ENCODE measurements at regions not wholly inside any gene's neighbourhood (a gene's known extent, or its start where the extent isn't known, plus 50 kb on each side); places are given as distances from the start of the nearest gene placed in this dataset.
"Not testable (repeated sequence)": the region's sequence is repeated elsewhere in the genome, so short reads cannot be mapped to it uniquely, and the experiment has no call there.

- POLR2A ChIA-PET; H3K27ac ChIP-seq (ENCODE audit: control insufficient read depth, insufficient read depth); intact Hi-C loops (cut with micrococcal nuclease; ENCODE audit: unreplicated experiment); RAD21 ChIA-PET (ENCODE audit: unreplicated experiment); H3K36me3 ChIP-seq (ENCODE audit: control insufficient read depth in 2 of 2, insufficient read depth in 2 of 2, low read length in 1 of 2); DNase-seq (ENCODE audit: low read depth, low spot score); H3K9me3 ChIP-seq (replicated peaks; ENCODE audit: control insufficient read depth, insufficient read depth, low read length); BruUV-seq (replicated peaks); H3K4me3 ChIP-seq; H3K4me1 ChIP-seq (ENCODE audit: control insufficient read depth, insufficient read depth, low read length); in situ Hi-C loops (cut with MboI); SMC1A ChIA-PET (ENCODE audit: uncharacterized antibody, unreplicated experiment); H2AFZ ChIP-seq (ENCODE audit: control insufficient read depth, low read depth, low read length); H4K20me1 ChIP-seq (ENCODE audit: control insufficient read depth, insufficient read depth); H3K4me2 ChIP-seq (ENCODE audit: control insufficient read depth, insufficient read depth); H3K27me3 ChIP-seq (replicated peaks in 1 of 2; ENCODE audit: control insufficient read depth in 2 of 2, insufficient read depth in 2 of 2, low read length in 1 of 2); H3K79me2 ChIP-seq (ENCODE audit: control insufficient read depth, insufficient read depth, low read length); CTCF ChIA-PET; H3K9ac ChIP-seq (ENCODE audit: control insufficient read depth, insufficient read depth, low read length): not testable (repeated sequence)
- FAIRE-seq: peak; percentile 98
- ATAC-seq: peak; percentile 94
- TF ChIP-seq CTCF (IDR thresholded peaks at IDR 0.05 in 2 of 3, conservative IDR thresholded peaks at IDR 0.05 in 1 of 3; ENCODE audit: control insufficient read depth in 2 of 3, extremely low read depth in 1 of 3, insufficient read depth in 1 of 3, low read depth in 3 of 3, low read length in 3 of 3): 0 out of 6 replicates have a peak, but pooled peaks of 1 of the 3 experiments have one; percentile 9
- under 1% methylated on average over 6 of the region's 9 CpGs for WGBS (ENCODE audit: insufficient coverage, insufficient replicate concordance, low lambda C conversion rate, missing lambda C conversion rate)
Measured at GRCh38 chr2:90021234-90021633, 1329.8 kb downstream of the RPIA start.

- intact Hi-C loops (cut with micrococcal nuclease; ENCODE audit: unreplicated experiment); DNase-seq (ENCODE audit: low read depth, low spot score); H4K20me1 ChIP-seq (ENCODE audit: control insufficient read depth, insufficient read depth); H3K36me3 ChIP-seq (ENCODE audit: control insufficient read depth in 2 of 2, insufficient read depth in 2 of 2, low read length in 1 of 2); RAD21 ChIA-PET (ENCODE audit: unreplicated experiment); SMC1A ChIA-PET (ENCODE audit: uncharacterized antibody, unreplicated experiment); H3K27me3 ChIP-seq (replicated peaks in 1 of 2; ENCODE audit: control insufficient read depth in 2 of 2, insufficient read depth in 2 of 2, low read length in 1 of 2); CTCF ChIA-PET; H3K9ac ChIP-seq (ENCODE audit: control insufficient read depth, insufficient read depth, low read length); in situ Hi-C loops (cut with MboI); H3K4me3 ChIP-seq; H2AFZ ChIP-seq (ENCODE audit: control insufficient read depth, low read depth, low read length); H3K79me2 ChIP-seq (ENCODE audit: control insufficient read depth, insufficient read depth, low read length); BruUV-seq (replicated peaks); H3K4me1 ChIP-seq (ENCODE audit: control insufficient read depth, insufficient read depth, low read length); H3K27ac ChIP-seq (ENCODE audit: control insufficient read depth, insufficient read depth); H3K4me2 ChIP-seq (ENCODE audit: control insufficient read depth, insufficient read depth); H3K9me3 ChIP-seq (replicated peaks; ENCODE audit: control insufficient read depth, insufficient read depth, low read length); POLR2A ChIA-PET: not testable (repeated sequence)
- WGBS (ENCODE audit: insufficient coverage, insufficient replicate concordance, low lambda C conversion rate, missing lambda C conversion rate): 69% methylated on average over 3 of the region's 3 CpGs
- FAIRE-seq: peak; percentile 87
- peak; percentile 66 for ATAC-seq
- peak in 1 of 3 experiments; percentile 7; a peak in 1 of 6 replicates for TF ChIP-seq CTCF (IDR thresholded peaks at IDR 0.05 in 2 of 3, conservative IDR thresholded peaks at IDR 0.05 in 1 of 3; ENCODE audit: control insufficient read depth in 2 of 3, extremely low read depth in 1 of 3, insufficient read depth in 1 of 3, low read depth in 3 of 3, low read length in 3 of 3)
Measured at GRCh38 chr2:90027231-90027643, 1335.8 kb downstream of the RPIA start.

GRCh38 chr2:90028381-90029079 lies 1337.1 kb downstream of the RPIA start:
- DNase-seq (ENCODE audit: low read depth, low spot score); H3K79me2 ChIP-seq (ENCODE audit: control insufficient read depth, insufficient read depth, low read length); H3K4me2 ChIP-seq (ENCODE audit: control insufficient read depth, insufficient read depth); H3K4me1 ChIP-seq (ENCODE audit: control insufficient read depth, insufficient read depth, low read length); CTCF ChIA-PET; H3K4me3 ChIP-seq; H3K27ac ChIP-seq (ENCODE audit: control insufficient read depth, insufficient read depth); H3K9me3 ChIP-seq (replicated peaks; ENCODE audit: control insufficient read depth, insufficient read depth, low read length); H3K9ac ChIP-seq (ENCODE audit: control insufficient read depth, insufficient read depth, low read length); H4K20me1 ChIP-seq (ENCODE audit: control insufficient read depth, insufficient read depth); ATAC-seq; H3K36me3 ChIP-seq (ENCODE audit: control insufficient read depth in 2 of 2, insufficient read depth in 2 of 2, low read length in 1 of 2); FAIRE-seq; intact Hi-C loops (cut with micrococcal nuclease; ENCODE audit: unreplicated experiment); BruUV-seq (replicated peaks); H2AFZ ChIP-seq (ENCODE audit: control insufficient read depth, low read depth, low read length); SMC1A ChIA-PET (ENCODE audit: uncharacterized antibody, unreplicated experiment); RAD21 ChIA-PET (ENCODE audit: unreplicated experiment); POLR2A ChIA-PET; in situ Hi-C loops (cut with MboI); H3K27me3 ChIP-seq (replicated peaks in 1 of 2; ENCODE audit: control insufficient read depth in 2 of 2, insufficient read depth in 2 of 2, low read length in 1 of 2): not testable (repeated sequence)
- whole genome bisulfite sequencing (ENCODE audit: insufficient coverage, insufficient replicate concordance, low lambda C conversion rate, missing lambda C conversion rate): 16% methylated on average over 8 of the region's 8 CpGs

All from GM12878 (cell line).